ENCODE measurements at regions not wholly inside any gene's neighbourhood (a gene's known extent, or its start where the extent isn't known, plus 50 kb on each side); places are given as distances from the start of the nearest gene placed in this dataset.

DNA sequence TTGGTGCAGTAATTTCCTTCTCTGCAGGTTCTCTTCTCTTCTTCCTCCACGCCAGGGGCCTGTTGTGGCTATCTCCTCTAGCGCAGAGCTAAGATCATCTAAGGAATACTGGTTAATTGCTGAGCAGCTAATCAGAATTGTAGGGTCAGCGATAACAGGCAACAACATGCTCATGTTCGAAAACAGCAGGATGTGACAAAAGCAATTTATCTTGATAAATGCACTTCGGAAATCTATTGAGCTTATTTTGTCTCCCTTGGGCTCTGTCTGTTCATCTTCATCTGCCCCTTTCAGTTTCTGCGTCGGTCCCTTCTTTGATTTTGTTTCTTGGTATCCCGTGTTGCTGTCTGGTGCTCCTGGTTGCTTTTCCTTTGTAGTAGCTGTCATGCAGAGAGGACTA, 67.3 kb upstream of the MAP3K7 start:
- TF ChIP-seq, protein P1, sequence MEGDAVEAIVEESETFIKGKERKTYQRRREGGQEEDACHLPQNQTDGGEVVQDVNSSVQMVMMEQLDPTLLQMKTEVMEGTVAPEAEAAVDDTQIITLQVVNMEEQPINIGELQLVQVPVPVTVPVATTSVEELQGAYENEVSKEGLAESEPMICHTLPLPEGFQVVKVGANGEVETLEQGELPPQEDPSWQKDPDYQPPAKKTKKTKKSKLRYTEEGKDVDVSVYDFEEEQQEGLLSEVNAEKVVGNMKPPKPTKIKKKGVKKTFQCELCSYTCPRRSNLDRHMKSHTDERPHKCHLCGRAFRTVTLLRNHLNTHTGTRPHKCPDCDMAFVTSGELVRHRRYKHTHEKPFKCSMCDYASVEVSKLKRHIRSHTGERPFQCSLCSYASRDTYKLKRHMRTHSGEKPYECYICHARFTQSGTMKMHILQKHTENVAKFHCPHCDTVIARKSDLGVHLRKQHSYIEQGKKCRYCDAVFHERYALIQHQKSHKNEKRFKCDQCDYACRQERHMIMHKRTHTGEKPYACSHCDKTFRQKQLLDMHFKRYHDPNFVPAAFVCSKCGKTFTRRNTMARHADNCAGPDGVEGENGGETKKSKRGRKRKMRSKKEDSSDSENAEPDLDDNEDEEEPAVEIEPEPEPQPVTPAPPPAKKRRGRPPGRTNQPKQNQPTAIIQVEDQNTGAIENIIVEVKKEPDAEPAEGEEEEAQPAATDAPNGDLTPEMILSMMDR (IDR thresholded peaks at IDR 0.05 in 2 of 3, conservative IDR thresholded peaks at IDR 0.05 in 1 of 3; ENCODE audit: control insufficient read depth in 2 of 3, extremely low read depth in 1 of 3, insufficient read depth in 1 of 3, low read depth in 3 of 3, low read length in 3 of 3): no peak
- TF ChIP-seq EP300 (IDR thresholded peaks at IDR 0.05; ENCODE audit: borderline replicate concordance in 1 of 2, control insufficient read depth in 1 of 2, low read depth in 2 of 2, low read length in 2 of 2) (no peak), CHD2 (IDR thresholded peaks at IDR 0.05; ENCODE audit: borderline replicate concordance, low read depth, low read length) (no peak), YY1 (IDR thresholded peaks at IDR 0.05; ENCODE audit: low read depth, low read length) (no peak), ZSCAN29 (IDR thresholded peaks at IDR 0.05) (no peak), ZBTB33 (IDR thresholded peaks at IDR 0.05) (no peak), ATF7 (IDR thresholded peaks at IDR 0.05; ENCODE audit: low read depth) (no peak), PML (IDR thresholded peaks at IDR 0.05; ENCODE audit: low read length) (no peak), TAF1 (IDR thresholded peaks at IDR 0.05; ENCODE audit: borderline replicate concordance, low read depth, low read length) (no peak), POLR2A (IDR thresholded peaks at IDR 0.05; ENCODE audit: low read depth, low read length) (no peak)
- TF ChIP-seq, protein P2, sequence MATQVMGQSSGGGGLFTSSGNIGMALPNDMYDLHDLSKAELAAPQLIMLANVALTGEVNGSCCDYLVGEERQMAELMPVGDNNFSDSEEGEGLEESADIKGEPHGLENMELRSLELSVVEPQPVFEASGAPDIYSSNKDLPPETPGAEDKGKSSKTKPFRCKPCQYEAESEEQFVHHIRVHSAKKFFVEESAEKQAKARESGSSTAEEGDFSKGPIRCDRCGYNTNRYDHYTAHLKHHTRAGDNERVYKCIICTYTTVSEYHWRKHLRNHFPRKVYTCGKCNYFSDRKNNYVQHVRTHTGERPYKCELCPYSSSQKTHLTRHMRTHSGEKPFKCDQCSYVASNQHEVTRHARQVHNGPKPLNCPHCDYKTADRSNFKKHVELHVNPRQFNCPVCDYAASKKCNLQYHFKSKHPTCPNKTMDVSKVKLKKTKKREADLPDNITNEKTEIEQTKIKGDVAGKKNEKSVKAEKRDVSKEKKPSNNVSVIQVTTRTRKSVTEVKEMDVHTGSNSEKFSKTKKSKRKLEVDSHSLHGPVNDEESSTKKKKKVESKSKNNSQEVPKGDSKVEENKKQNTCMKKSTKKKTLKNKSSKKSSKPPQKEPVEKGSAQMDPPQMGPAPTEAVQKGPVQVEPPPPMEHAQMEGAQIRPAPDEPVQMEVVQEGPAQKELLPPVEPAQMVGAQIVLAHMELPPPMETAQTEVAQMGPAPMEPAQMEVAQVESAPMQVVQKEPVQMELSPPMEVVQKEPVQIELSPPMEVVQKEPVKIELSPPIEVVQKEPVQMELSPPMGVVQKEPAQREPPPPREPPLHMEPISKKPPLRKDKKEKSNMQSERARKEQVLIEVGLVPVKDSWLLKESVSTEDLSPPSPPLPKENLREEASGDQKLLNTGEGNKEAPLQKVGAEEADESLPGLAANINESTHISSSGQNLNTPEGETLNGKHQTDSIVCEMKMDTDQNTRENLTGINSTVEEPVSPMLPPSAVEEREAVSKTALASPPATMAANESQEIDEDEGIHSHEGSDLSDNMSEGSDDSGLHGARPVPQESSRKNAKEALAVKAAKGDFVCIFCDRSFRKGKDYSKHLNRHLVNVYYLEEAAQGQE (IDR thresholded peaks at IDR 0.05; ENCODE audit: low read depth, low read length): no peak

All from GM12878 (cell line).